ENCODE measurements at regions not wholly inside any gene's neighbourhood (a gene's known extent, or its start where the extent isn't known, plus 50 kb on each side); places are given as distances from the start of the nearest gene placed in this dataset.

DNA sequence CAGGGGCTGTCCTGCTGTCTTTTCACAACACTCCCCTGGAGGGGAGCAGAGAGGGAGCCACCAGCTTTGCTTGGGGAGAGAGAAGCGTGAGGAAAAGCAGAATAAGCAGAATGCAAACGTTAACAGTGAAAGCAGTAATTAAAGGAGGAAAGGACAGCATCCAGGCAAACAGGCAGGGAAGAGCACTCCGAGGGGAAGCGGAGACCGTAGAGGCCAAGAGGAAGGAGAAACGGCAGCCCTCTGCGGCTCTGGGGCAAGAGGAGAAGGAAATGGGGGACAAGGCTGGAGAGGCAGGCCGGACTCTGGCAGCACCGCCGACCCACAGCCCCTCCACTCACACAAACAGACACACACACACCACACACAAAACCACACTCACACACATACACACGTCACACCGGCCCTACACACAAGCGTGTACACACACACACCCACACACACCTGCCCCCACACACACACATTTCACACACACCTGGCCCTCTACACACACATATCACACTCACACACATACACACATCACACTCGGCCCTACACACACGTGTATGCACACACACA is 449.8 kb downstream of the SOX6 start:
- TF ChIP-seq POLR2A (IDR thresholded peaks at IDR 0.05) (no peak), CTCF (IDR thresholded peaks at IDR 0.05) (no peak)
